K562 (cell line): ENCODE measurements at regions not wholly inside any gene's neighbourhood (a gene's known extent, or its start where the extent isn't known, plus 50 kb on each side); places are given as distances from the start of the nearest gene placed in this dataset.

ENCODE experiments used
- ATAC-seq: fragments of 200-7000 bp; cut with Tn5 transposase; 3 replicates; pipeline ENCODE4 v1.9.1; 2020; ENCODE audit warnings: moderate library complexity
- BruUV-seq: library from RNA; stranded (reverse); fragments of 400-500 nt; replicated peaks from 2 replicates; lab custom pipeline; 2021; lab: Mats Ljungman, UMichigan
- CTCF ChIA-PET: fragments of 300-600 bp; formaldehyde crosslinking; extraction: SDS; loops from one replicate; lab custom pipeline; 2021; ENCODE audit warnings: low intra/inter-chr PET ratio; lab: Yijun Ruan, JAX
- POLR2A ChIA-PET: fragments of 300-600, 350-650 bp; sonication (Branson Sonifier 250); formaldehyde crosslinking; extraction: SDS; loops from one replicate; lab custom pipeline; 2021; ENCODE audit warnings: antibody characterized with exemption, inconsistent platforms; lab: Yijun Ruan, JAX
- DNase-seq, 4 experiments: peaks; one replicate each; pipeline versions ENCODE4 v3.0.0 to v3.0.0-alpha.2; 2011 to 2018; ENCODE audit warnings: low spot score in 3 of 4, mixed read lengths in 3 of 4; ENCODE audit errors: extremely low read depth in 1 of 4
- FAIRE-seq: peaks from 2 replicates; lab custom pipeline; 2011; peaks lifted over from hg19 to GRCh38; lab: Jason Lieb, UNC
- H2AFZ ChIP-seq: 2 replicates; pipeline ENCODE4 v1.6.0; 2011; ENCODE audit warnings: low read depth, low read length, control low read depth, inconsistent platforms
- H3K27ac ChIP-seq: fragments of 200-600 bp; 3 replicates; pipeline ENCODE4 v1.8.0; 2011; ENCODE audit warnings: low read depth, mild to moderate bottlenecking, control low read depth, inconsistent platforms, low read length, moderate library complexity, mixed read lengths; ENCODE audit errors: extremely low read depth
- H3K27me3 ChIP-seq, 2 experiments: fragments of 300-600 bp in 1 of 2; 2 replicates in 1 of 2; 3 replicates in 1 of 2; pipeline versions ENCODE4 v1.6.0 to v1.8.0; 2011; ENCODE audit warnings: inconsistent platforms in 2 of 2, low read length in 2 of 2, mild to moderate bottlenecking in 1 of 2, mixed read lengths in 1 of 2, moderate library complexity in 1 of 2; ENCODE audit not compliant: control insufficient read depth in 2 of 2, insufficient read depth in 2 of 2
- H3K36me3 ChIP-seq: fragments of 300-600 bp; 3 replicates; pipeline ENCODE4 v1.8.0; 2011; ENCODE audit warnings: mild to moderate bottlenecking, low read length, inconsistent platforms; ENCODE audit not compliant: control insufficient read depth, insufficient read depth
- H3K4me1 ChIP-seq, 2 experiments: fragments of 200-600 bp in 1 of 2; replicated peaks in 1 of 2; 2 replicates in 1 of 2; 3 replicates in 1 of 2; pipeline versions ENCODE4 v1.5.1 to v1.8.0; 2011; ENCODE audit warnings: inconsistent platforms in 2 of 2, low read length in 2 of 2, mild to moderate bottlenecking in 1 of 2, mixed read lengths in 1 of 2, moderate library complexity in 1 of 2; ENCODE audit not compliant: control insufficient read depth in 2 of 2, insufficient read depth in 2 of 2
- H3K4me2 ChIP-seq: 2 replicates; pipeline ENCODE4 v1.6.1; 2011; ENCODE audit warnings: low read length, control low read depth, inconsistent platforms, mixed read lengths; ENCODE audit not compliant: insufficient read depth
- H3K4me3 ChIP-seq: fragments of 200-600 bp; sonication (generic), shearing (Covaris generic); 2 replicates; pipeline ENCODE4 v1.5.1; 2016; ENCODE audit warnings: control low read depth, inconsistent platforms
- H3K79me2 ChIP-seq: fragments of 200-600 bp; 3 replicates; pipeline ENCODE4 v1.8.0; 2011; ENCODE audit warnings: low read length, inconsistent platforms; ENCODE audit not compliant: control insufficient read depth, insufficient read depth
- H3K9ac ChIP-seq, 2 experiments: 2 replicates each; pipeline versions ENCODE4 v1.6.0 to v1.6.1; 2011; ENCODE audit warnings: low read depth in 2 of 2, low read length in 2 of 2, control low read depth in 1 of 2, inconsistent platforms in 1 of 2, mild to moderate bottlenecking in 1 of 2, mixed read lengths in 1 of 2; ENCODE audit not compliant: insufficient read depth in 1 of 2
- H3K9me1 ChIP-seq: one replicate; pipeline ENCODE4 v1.6.0; 2011; ENCODE audit warnings: inconsistent platforms, mild to moderate bottlenecking, low read length, moderate library complexity; ENCODE audit not compliant: control insufficient read depth, insufficient read depth
- H3K9me3 ChIP-seq: replicated peaks from 2 replicates; pipeline ENCODE4 v1.5.1; 2011; ENCODE audit warnings: low read depth, low read length, inconsistent platforms; ENCODE audit not compliant: control insufficient read depth, insufficient read depth
- H4K20me1 ChIP-seq: replicated peaks from 2 replicates; pipeline ENCODE4 v1.6.1; 2011; ENCODE audit warnings: low read length, inconsistent platforms, mixed read lengths; ENCODE audit not compliant: control insufficient read depth, insufficient read depth
- BCL6 ChIP-seq: fragments of 250-450 bp; sonication (Bioruptor Pico); IDR thresholded peaks from 2 replicates; pipeline ENCODE4 v1.4.0; 2020
- CBX3 ChIP-seq, 2 experiments: IDR thresholded peaks; 1 replicate in 1 of 2; 2 replicates in 1 of 2; pipeline ENCODE4 v1.6.1; 2012; ENCODE audit warnings: inconsistent platforms in 2 of 2, low read length in 2 of 2, borderline replicate concordance in 1 of 2, control low read depth in 1 of 2
- EGR1 ChIP-seq: fragments of 450-650 bp; conservative IDR thresholded peaks from 2 replicates; pipeline ENCODE4 v1.6.1; 2017; ENCODE audit warnings: mild to moderate bottlenecking
- GABPB1 ChIP-seq: sonication (generic); formaldehyde crosslinking; IDR thresholded peaks from 2 replicates; pipeline ENCODE4 v1.8.0; 2022; ENCODE audit warnings: mild to moderate bottlenecking, missing genetic modification reagents
- LCOR ChIP-seq: sonication (generic); formaldehyde crosslinking; IDR thresholded peaks from 2 replicates; pipeline ENCODE4 v1.8.0; 2022; ENCODE audit warnings: mild to moderate bottlenecking, missing genetic modification reagents
- MCM3 ChIP-seq: fragments of 450-650 bp; IDR thresholded peaks from 2 replicates; pipeline ENCODE4 v1.6.1; 2016
- MYBL2 ChIP-seq, 2 experiments: fragments of 450-650 bp in 1 of 2; sonication (generic) in 1 of 2; formaldehyde crosslinking in 1 of 2; IDR thresholded peaks; 2 replicates each; pipeline versions ENCODE4 v1.6.1 to v1.8.1; 2017 to 2022; ENCODE audit warnings: borderline replicate concordance in 1 of 2, inconsistent platforms in 1 of 2, low read depth in 1 of 2, mild to moderate bottlenecking in 1 of 2, missing genetic modification reagents in 1 of 2, moderate library complexity in 1 of 2
- NFIC ChIP-seq: fragments of 450-650 bp; IDR thresholded peaks from 2 replicates; pipeline ENCODE4 v1.6.1; 2017; ENCODE audit warnings: mild to moderate bottlenecking, inconsistent platforms
- RCOR1 ChIP-seq, 2 experiments: IDR thresholded peaks; 2 replicates each; pipeline ENCODE4 v1.6.1; 2012; ENCODE audit warnings: low read depth in 2 of 2, low read length in 2 of 2, borderline replicate concordance in 1 of 2, improper control_type of control experiment in 1 of 2
- TAL1 ChIP-seq: fragments of 450-650 bp; IDR thresholded peaks from 2 replicates; pipeline ENCODE4 v1.6.1; 2016; ENCODE audit warnings: mild to moderate bottlenecking
- ZZZ3 ChIP-seq: fragments of 450-650 bp; IDR thresholded peaks from 2 replicates; pipeline ENCODE4 v1.6.1; 2016; ENCODE audit warnings: antibody characterized with exemption, mild to moderate bottlenecking, moderate library complexity
- WGBS: fragments of 100-300 bp; shearing (Covaris generic); methylation state at CpG from one replicate; pipeline ENCODE4 v1.1.6; 2016; ENCODE audit warnings: low coverage, mixed read lengths; ENCODE audit not compliant: insufficient coverage; ENCODE audit errors: missing lambda C conversion rate; 5-methylcytosine and 5-hydroxymethylcytosine counted together
- in situ Hi-C: fragments of 300-500 bp; cut with MboI; formaldehyde crosslinking; loops from 4 replicates; pipeline ENCODE4 v1.15.0; 2018; ENCODE audit warnings: inconsistent platforms, mixed read lengths
- intact Hi-C: fragments of 100-400 bp; cut with micrococcal nuclease; formaldehyde crosslinking; loops from 2 replicates; pipeline ENCODE4 v1.14.2; 2022
- TF ChIP-seq, protein P1 (sequence below): fragments of 250-450 bp; sonication (Bioruptor Pico); IDR thresholded peaks from 2 replicates; pipeline ENCODE4 v1.8.0; 2022; ENCODE audit warnings: moderate library complexity, mild to moderate bottlenecking, inconsistent platforms
- TF ChIP-seq, protein P2 (sequence below), 2 experiments: fragments of 450-650 bp; IDR thresholded peaks; 2 replicates each; pipeline ENCODE4 v1.6.1; 2016
- TF ChIP-seq, protein P3 (sequence below), 2 experiments: fragments of 450-650 bp; conservative IDR thresholded peaks; 2 replicates each; pipeline ENCODE4 v1.6.1; 2017; ENCODE audit warnings: mild to moderate bottlenecking in 2 of 2, moderate library complexity in 2 of 2
- TF ChIP-seq, protein P4 (sequence below): fragments of 250-450 bp; sonication (Bioruptor Pico); IDR thresholded peaks from 2 replicates; pipeline ENCODE4 v1.6.1; 2021; ENCODE audit warnings: mild to moderate bottlenecking

DNA sequence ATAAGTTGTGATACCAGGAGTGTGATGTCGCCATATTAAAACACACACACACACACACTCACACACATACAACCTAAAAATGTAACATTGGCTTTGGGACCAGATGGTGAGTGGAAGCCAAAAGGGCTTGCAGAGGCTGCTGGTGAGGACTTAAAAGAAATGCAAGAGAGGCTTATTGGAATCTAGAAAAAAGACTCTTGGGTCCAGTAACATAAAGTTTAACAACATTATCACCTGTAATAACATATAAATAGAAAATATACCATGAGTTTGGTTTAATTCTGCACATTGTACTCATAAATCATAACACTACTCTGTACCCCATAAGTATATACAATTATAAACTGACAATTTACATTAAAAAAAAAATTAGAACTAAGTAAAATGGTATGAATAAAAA, 74.4 kb upstream of the MYCN start:
- H3K36me3 ChIP-seq = no peaks in the 10 kb centered on the region
- intact Hi-C loops (no loop called here), in situ Hi-C loops (no loop called here)
- no peak overlapping the region for H3K27ac ChIP-seq
- H3K27me3 ChIP-seq = peaks cover 0 to 5% of the 10 kb centered on the region in 2 experiments; a peak in 1 of 5 replicates
- H3K79me2 ChIP-seq = no peaks in the 10 kb centered on the region
- no peak for DNase-seq
- H3K9ac ChIP-seq = no peak overlapping the region
- no peak overlapping the region for H3K4me2 ChIP-seq
- no peak overlapping the region for H2AFZ ChIP-seq
- H3K4me1 ChIP-seq = no peaks in the 10 kb centered on the region
- H4K20me1 ChIP-seq = no peaks in the 10 kb centered on the region
- H3K4me3 ChIP-seq = no peak overlapping the region
- ChIA-PET CTCF (no interaction called here), POLR2A (no interaction called here)
- FAIRE-seq = no peak
- H3K9me3 ChIP-seq = no peaks in the 10 kb centered on the region
- H3K9me1 ChIP-seq = no peaks in the 10 kb centered on the region
- WGBS = 0% methylated on average over 1 of the region's 1 CpG
- BruUV-seq = no TSS peak
- ATAC-seq = no peak
- TF ChIP-seq CBX3 (IDR thresholded peaks at IDR 0.05; ENCODE audit: borderline replicate concordance in 1 of 2, low read length in 2 of 2) (no peak), TAL1 (no peak), GABPB1 (CRISPR knock-in tag) (no peak), NFIC (no peak), RCOR1 (IDR thresholded peaks at IDR 0.05; ENCODE audit: borderline replicate concordance in 1 of 2, low read depth in 2 of 2, low read length in 2 of 2) (no peak), MCM3 (no peak), ZZZ3 (no peak), LCOR (CRISPR knock-in tag) (no peak), MYBL2 (IDR thresholded peaks at IDR 0.05; ENCODE audit: low read depth) (no peak), MYBL2 (CRISPR knock-in tag; IDR thresholded peaks at IDR 0.05; ENCODE audit: borderline replicate concordance) (no peak), BCL6 (CRISPR knock-in tag) (no peak), EGR1 (no peak)
- TF ChIP-seq, protein P1, sequence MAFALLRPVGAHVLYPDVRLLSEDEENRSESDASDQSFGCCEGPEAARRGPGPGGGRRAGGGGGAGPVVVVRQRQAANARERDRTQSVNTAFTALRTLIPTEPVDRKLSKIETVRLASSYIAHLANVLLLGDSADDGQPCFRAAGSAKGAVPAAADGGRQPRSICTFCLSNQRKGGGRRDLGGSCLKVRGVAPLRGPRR = no peak
- TF ChIP-seq, protein P2, sequence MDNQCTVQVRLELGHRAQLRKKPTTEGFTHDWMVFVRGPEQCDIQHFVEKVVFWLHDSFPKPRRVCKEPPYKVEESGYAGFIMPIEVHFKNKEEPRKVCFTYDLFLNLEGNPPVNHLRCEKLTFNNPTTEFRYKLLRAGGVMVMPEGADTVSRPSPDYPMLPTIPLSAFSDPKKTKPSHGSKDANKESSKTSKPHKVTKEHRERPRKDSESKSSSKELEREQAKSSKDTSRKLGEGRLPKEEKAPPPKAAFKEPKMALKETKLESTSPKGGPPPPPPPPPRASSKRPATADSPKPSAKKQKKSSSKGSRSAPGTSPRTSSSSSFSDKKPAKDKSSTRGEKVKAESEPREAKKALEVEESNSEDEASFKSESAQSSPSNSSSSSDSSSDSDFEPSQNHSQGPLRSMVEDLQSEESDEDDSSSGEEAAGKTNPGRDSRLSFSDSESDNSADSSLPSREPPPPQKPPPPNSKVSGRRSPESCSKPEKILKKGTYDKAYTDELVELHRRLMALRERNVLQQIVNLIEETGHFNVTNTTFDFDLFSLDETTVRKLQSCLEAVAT (IDR thresholded peaks at IDR 0.05) = no peak
- TF ChIP-seq, protein P3, sequence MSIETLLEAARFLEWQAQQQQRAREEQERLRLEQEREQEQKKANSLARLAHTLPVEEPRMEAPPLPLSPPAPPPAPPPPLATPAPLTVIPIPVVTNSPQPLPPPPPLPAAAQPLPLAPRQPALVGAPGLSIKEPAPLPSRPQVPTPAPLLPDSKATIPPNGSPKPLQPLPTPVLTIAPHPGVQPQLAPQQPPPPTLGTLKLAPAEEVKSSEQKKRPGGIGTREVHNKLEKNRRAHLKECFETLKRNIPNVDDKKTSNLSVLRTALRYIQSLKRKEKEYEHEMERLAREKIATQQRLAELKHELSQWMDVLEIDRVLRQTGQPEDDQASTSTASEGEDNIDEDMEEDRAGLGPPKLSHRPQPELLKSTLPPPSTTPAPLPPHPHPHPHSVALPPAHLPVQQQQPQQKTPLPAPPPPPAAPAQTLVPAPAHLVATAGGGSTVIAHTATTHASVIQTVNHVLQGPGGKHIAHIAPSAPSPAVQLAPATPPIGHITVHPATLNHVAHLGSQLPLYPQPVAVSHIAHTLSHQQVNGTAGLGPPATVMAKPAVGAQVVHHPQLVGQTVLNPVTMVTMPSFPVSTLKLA (conservative IDR thresholded peaks at IDR 0.05) = no peak
- TF ChIP-seq, protein P4, sequence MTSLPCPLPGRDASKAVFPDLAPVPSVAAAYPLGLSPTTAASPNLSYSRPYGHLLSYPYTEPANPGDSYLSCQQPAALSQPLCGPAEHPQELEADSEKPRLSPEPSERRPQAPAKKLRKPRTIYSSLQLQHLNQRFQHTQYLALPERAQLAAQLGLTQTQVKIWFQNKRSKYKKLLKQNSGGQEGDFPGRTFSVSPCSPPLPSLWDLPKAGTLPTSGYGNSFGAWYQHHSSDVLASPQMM (CRISPR knock-in tag) = no peak
